NK-92 treated with Interleukin-12 subunit alpha and Interleukin-12 subunit beta, amount 100 ng/mL, for 24 hours (cell line): ENCODE measurements at regions not wholly inside any gene's neighbourhood (a gene's known extent, or its start where the extent isn't known, plus 50 kb on each side); places are given as distances from the start of the nearest gene placed in this dataset.
"Not testable (repeated sequence)": the region's sequence is repeated elsewhere in the genome, so short reads cannot be mapped to it uniquely, and the experiment has no call there.

Source experiments
- DNase-seq: peaks from one replicate; lab custom pipeline; 2025; lab: John Stamatoyannopoulos, UW

DNA sequence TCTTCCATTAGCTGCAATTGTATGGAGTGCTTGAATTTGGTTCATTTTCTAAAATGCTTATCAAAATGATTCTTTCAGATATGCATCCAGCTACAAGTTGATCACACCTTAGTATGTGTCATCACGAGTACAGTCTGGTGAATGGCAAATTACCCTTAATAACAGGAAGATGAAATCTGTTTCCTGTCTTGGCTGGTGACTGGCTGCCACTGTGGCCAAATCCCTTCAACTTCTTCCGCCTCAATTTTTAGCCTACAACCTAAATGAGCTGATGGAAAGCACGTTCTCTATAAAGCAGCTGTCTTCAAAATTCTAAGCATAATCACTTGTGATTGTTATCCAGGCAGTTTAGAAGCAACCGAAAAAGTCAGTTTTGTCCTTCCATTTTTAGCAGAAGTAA is 387.1 kb upstream of the NECTIN3 start:
- DNase-seq = no peak

DNA sequence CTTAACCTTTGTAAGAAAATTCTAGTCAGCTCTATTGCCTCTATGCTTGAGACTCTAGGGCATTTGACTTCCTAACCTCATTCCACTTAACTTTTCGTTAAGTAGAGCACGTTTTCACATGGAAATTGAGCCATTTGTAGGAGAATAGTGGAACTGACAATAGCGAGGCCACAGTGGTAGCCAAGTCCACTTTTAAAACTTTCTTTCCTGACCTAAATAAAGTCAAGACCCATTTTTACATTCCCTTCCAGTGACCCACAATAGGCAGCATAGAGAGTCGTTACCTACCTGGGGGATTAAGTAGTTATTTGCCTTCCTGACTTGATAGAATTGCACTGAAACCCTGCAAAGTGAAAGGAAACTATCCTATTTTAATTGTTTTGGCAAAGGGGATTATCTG is 386.0 kb upstream of the NECTIN3 start:
- no peak for DNase-seq

DNA sequence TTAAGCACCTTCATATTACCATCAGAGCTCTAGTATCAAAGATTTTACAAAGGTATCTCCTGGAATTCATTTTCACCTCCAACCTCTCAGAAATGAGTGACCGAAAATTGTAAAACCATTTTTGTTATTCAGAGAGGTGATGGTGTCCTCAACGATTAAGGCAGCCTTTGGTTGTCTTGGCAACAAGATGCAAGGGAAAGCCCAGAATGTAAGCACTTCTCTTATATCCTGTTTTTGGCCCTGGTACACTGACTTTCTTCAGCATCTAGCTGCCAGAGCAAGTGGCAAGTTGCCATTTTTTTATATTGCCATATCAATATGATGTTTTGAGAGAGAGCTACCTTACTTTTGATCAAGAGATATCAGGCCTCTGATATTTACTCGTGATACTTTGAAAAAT is 384.9 kb upstream of the NECTIN3 start:
- DNase-seq = no peak

DNA sequence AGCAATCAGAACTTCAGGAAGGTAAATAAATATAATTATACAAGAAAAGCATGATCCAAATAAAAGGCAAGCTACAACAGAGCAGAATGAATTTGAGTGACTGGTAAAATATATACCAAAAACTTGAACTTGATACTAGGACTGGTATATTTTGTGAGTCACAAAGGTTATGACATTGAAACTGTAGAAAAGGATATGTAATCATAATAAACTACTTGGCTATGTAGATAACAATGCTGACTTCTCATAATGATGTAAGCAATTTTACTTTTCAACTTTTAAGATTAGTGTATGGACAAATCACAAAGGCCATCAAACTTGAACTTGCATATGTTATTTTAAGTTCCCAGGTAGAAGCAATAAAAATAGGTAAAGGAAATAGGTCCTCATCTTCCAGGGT is 384.5 kb upstream of the NECTIN3 start:
- no peak for DNase-seq

DNA sequence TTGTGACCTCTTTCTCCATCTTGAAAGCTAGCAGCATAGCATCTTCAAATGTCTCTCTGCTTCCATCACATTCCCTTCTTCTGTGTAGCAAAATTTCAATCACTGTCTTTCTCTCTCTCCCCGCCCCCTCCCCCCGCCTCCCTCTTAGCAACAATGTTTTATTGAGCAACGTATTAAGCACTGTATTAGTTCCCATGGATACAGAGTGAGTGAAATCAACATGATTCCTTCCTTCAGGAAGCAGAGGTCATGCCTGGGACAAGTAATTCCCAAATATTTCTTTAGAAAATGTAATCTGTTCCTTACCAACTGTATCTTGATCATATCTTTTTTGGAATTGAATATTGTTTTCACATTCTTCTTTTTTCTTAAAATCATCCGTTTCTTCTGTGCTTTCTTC is 373.7 kb upstream of the NECTIN3 start:
- DNase-seq = no peak

DNA sequence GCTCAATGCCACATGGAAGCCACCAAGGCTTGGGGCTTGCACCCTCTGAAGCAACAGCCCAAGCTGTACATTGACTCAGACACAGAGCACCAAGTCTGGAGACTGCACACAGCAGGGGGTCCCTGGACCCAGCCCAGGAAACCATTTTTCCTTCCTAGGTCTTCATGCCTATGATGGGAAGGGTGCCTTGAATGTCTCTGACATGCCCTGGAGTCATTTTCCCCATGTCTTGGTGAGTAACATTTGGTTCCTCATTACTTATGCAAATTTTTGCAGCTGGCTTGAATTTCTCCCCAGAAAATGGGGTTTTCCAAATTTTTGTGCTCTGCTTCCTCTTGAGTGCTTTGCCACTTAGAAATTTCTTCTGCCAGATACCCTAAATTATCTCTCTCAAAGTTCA is 367.3 kb upstream of the NECTIN3 start:
- not testable (repeated sequence) for DNase-seq

DNA sequence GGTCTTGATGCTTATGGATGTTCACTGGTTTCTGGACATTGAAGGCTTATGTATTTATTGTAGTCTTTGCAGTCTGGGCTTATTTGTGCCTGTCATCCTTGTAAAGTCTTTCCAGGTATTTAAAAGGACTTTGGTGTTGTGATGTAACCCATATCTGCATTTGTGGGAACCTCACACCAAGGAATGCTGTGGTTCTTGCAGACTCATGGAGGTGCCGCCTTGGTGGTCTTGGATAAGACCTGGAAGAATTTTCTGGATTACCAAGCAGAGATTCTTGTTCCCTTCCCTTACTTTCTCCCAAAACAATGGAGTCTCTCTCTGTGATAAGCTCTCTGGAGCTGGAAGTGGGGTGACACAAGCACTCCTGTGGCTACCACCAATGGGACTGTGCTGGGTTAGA is 363.5 kb upstream of the NECTIN3 start:
- no peak for DNase-seq

DNA sequence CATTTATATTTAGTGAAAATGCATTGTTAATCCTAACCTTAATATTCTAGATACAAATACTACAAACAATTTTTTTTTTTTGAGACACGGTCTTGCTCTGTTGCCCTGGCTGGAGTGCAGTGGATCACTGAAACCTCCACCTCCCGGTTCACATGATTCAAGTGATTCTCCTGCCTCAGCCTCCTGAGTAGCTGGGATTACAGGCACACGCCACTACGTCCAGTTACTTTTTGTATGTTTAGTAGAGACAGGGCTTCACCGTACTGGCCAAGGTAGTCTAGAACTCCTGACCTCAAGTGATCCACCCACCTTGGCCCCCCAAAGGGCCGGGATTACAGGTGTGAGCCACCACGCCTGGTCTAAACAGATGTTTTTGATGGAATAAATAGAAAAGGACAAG is 361.5 kb upstream of the NECTIN3 start:
- DNase-seq = no peak

DNA sequence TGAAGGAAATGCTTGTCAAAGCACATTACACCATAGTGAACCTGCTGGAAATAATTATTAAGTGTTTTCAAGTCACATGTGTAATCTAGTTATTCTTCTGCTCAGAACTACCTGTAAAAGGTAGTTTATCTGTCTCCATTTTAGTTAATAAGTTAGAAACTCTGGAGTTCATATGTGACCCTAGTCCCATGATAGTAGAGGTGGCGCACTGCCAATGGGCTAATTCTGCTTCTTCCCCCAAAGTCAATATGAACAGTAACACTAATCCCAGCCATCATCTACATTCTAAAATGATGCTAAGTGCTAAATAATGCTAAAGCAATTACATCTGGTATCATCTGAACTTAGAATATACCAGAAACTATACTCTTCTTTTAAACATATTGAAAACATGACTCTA is 361.0 kb upstream of the NECTIN3 start:
- DNase-seq = no peak

DNA sequence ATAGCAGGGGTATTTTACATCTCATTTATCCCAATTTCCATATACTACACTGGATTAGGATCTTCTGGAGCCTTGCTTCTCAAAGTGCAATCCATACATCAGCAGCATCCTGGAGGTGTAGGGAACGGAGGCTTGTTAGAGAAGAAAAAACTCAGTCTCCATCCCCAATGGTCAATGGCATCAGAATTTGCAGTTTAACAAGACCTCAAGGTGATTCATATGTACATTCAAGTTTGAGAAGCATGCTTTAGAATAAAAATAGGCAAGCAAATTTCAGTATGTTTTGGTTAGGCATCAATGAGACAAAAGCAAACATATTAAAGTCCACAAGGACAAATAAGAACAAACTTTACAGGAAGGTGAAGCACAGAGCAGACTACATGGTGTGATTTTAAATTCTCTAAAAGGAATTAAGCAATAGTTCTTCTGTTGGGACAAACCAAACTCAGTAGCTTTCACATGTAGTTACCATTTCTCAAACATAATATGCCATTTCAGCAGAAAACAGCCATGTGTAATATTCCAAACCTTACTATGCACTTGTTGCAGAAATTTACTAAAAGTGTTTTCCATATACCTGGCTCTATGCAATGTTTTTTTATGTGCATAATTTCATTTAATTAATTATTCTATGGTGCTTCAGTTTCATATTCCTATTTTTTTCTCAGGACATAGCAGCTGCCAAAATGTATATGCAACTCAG is 360.3 kb upstream of the NECTIN3 start:
- DNase-seq = no peak

DNA sequence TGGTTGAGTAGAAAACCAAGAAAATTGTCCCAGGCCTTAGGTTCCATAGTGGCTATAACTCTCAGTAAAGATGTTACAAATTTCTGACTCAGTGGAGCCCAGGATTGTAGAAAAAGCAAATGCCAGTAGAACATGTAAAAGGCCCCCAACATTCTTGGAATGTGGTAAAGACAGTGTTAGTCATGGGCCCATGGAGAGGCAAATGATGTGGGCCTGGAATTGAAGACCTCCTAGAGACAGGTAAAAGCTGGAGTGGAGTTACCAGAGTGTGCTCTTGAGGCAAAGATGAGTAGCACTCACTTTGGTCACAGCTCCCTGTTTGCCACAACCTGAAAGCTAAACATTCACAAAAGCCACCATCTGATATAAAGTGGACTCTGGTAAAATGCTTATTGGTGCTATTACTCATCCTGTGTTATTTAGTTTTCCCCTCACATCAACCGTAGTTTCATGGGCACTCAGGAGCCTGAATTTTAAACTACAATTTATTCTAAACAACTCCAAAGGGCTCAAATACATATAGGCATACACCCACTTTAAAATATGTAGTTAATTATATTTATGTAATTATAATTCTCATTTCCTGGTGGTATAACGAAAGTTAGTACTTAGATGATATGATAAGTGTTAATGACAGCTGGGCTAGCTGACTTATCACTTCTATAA is 359.6 kb upstream of the NECTIN3 start:
- DNase-seq = no peak

DNA sequence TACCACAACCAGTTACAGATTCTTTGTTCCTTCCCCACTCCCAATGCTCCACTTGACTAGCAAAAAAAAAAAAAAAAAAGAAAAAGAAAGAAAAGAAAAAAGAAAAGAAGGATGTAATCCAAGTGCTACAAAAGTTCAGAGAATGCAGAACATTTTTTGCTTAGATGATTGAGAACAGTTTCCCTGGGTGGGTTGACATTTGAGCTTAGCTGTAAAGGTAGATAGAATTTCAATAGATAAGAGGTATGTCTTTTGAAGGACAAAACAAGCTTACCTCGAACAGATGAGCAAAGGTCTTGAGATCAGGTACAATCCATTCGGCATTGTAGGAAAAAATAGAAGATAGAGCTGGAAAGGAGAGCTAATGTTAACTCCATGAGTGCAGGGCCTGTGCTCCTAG is 344.6 kb upstream of the NECTIN3 start:
- no peak for DNase-seq

DNA sequence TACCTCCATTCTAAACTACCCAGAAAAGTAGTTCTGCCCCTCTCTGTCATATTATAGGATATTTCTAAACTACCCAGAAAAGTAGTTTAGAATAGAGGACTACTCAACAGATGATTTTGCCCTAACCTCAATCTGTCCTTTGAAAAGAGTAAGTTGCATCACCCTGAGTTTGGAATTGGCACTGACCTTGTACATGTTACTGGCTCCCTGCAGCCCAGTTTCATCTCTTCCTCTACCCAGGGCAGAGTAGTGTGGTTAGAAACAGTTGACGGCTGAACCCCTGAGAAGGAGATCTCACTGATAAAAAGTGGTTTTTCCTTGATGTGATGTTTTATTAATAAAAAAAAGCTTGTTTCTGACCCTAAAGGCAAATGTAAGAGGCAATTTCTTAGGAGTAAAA is 340.5 kb upstream of the NECTIN3 start:
- DNase-seq = no peak

DNA sequence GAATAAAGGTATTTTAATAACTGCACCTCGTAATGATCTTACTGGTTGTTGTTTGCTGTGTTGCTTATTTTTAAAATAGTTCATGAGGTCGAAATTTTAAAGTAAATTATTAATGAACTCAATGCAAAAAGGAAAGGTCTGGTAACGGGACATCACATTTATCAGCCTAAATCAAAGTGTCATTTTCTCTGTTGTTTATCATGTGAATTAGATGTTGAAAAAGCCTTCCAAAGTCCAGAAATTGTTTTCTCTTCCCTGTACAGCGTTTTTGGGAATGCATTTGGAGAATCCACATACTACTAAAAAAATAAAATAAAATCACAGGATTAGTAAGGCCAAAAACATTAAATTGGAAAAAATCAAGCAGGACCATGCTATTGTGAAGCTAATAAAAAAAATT is 339.2 kb upstream of the NECTIN3 start:
- no peak for DNase-seq

DNA sequence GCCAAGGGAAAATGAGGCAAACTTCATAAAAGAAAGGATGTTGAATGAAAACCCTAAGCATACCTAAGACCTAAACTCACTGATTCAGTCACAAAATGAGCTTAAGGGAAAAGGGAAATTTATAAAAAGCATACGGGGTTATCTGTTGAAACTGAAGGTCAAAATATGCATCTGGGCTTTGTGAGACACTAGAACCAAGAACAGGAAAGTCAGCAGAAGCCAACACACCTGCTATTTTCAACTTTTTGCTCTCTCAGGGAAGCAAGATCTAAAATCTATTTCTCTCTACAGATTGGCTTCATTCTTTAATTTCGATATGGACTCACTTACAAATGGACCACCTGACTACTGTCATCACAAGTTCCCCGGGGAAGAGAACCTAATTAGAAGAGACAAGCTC is 338.6 kb upstream of the NECTIN3 start:
- DNase-seq = no peak

DNA sequence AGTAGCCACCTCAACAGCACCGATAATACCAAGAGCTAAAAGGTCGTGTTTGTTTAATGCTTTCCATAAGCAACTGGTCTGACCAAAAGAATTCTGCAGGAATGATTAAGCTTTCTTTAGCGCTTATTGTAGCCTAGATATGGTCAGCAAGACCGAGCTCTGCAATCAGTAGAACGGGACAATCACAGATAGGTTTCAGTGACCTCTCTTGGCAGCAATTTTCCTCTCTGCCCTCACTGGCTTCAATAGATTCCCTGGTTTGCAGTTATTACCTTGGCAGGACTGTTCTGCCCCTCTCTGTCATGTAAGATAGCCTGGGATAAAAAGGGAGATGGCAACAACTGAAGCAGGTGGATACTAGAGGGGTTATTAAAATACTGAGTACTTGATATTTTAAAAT is 337.1 kb upstream of the NECTIN3 start:
- no peak for DNase-seq

DNA sequence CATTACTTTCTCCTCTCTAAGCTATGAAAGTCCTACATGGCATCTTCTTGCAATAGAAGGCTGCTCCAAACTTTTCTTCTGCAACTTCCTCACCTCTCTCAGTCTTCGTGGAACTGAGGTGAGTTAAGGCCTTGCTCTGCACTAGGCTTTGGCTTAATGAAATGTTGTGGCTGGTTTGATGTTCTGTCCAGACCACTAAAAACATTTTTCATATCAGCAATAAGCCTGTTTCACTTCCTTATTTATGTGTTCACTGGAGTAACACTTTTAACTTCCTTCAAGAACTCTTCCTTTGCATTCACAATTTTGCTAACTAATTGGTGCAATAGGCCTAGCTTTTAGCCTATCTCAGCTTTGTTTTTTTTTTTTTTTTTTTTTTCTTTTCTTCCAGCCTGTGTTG is 335.3 kb upstream of the NECTIN3 start:
- no peak for DNase-seq

DNA sequence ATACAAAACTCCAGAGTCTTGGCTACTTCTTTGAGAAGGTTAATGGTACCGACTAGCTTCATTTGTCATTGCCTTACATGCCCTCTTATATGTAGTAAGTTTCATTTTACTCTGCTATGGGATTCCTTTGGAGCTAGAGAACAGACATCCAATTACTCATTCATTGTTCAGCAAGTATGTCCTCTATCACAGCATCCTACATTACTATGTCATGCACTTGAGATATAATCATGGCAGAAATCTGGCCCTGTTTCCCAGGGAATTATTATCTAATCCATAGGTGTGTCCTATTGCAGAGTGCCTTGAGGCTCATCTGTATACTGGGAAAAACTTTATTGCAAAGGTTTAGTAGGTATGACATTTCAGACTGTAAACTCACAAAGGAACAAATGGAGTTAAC is 333.1 kb upstream of the NECTIN3 start:
- DNase-seq = no peak

DNA sequence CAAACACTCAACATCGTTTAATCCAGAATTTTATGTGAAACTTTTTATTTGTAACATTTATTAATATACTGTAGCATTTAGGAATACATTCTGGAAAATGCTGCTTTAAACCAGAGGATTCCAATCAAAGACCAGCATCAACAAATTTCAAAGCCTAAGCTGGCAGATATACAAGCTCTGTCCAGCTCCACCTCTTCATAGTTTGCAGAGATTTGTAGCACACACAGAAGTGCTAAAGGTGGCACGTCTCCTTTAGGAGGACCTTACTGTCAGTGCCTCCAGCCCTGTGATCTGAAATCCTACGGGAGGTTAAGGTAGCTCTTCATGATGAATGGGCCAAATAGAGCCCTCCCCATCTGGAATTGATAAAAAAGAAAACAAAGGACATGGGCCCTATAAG is 329.7 kb upstream of the NECTIN3 start:
- no peak for DNase-seq

DNA sequence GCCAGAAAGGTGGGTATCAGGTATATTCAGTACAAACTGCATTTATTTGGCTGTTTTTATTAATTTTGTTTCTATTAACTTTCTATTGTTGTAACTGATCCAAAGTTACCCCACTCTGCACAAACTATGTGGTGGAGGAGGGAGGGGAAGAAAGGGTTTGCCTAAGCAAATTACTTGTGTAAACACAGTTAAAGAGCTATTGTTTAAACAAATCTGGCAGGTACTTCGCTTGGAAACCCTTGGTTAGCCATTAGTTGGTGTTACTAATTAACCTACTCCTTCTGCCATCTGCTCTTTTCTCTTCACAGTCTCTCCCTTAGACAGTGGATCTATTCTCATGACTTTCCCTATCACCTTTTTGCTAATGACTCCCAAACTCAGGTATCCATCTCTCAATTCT is 328.4 kb upstream of the NECTIN3 start:
- no peak for DNase-seq

DNA sequence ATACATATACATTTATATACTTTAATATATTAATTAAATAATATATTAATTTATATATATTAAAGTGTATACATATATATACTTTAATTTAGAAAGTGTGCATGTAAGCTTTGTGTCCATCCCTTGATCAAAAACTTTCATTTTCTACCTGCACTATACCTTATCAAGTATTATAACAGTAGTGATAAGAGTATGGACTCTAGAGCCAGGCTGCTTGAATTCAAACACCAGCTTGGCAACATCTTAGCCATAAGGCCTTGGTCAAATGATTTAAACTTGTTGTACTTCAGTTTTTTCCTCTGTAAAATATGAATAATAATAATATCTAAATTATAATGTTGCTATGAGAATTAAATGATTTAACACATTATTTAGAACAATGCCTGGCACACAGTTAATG is 327.6 kb upstream of the NECTIN3 start:
- DNase-seq = no peak

DNA sequence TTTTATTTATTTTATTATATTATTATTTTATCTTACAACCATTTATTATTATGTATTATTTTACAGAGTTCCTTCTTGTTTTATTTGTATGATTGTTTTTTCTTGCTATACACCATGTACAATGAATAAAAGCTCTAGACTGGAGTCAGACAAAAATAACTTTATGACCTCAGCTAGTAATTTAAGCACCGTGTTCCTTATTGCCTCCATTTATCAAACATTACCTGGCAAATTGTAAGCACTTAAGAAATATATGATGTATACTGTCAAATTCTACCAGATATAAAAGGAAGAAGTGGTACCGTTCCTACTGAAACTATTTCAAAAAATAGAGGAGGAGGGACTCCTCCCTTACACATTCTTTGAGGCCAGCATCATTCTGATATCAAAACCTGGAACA is 326.9 kb upstream of the NECTIN3 start:
- DNase-seq = no peak

DNA sequence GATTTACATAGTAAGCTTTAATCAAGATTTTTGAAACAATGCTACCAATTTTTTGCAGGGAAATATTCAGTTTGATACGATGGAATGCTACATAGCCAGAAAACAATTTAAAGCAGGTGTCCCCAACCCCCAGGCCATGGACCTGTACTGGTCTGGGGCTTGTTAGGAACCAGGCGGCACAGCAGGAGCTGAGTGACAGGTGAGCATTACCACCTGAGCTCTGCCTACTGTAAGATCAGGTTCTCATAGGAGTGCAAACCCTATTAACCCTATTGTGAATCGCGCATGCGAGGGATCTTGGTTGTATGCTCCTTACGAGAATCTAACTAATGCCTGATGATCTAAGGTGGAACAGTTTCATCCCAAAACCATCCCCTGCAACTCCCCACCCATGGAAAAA is 322.6 kb upstream of the NECTIN3 start:
- DNase-seq = no peak

DNA sequence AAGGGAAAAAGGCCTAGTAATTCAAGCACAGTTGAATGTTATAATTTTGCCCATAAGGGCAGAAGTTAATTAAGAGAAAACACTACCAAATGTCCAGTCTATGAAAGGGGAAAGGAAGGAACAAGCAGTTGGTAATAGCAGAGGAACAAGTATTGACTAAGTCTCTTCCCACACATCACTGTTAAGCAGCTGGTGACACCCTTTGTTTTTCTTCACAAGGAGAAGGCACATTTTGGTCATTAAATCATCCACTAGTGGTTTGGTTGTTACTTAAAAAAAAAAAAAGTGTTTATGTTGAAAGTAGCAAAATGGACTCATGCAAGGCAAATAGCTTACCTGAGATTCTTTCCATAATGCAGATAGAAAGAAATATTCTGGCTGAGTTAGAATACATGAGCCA is 321.4 kb upstream of the NECTIN3 start:
- DNase-seq = no peak
